Activated B cell treated with CpG ODN at 0.5 μM for 24 hours (primary cell): ENCODE measurements at regions not wholly inside any gene's neighbourhood (a gene's known extent, or its start where the extent isn't known, plus 50 kb on each side); places are given as distances from the start of the nearest gene placed in this dataset.

Experiments used
- ATAC-seq: fragments of 200-7000 bp; cut with Tn5 transposase; one replicate; pipeline ENCODE4 v1.10.0; 2021; ENCODE audit warnings: low read depth, mild to moderate bottlenecking, moderate library complexity
- CTCF ChIA-PET: fragments of 350-600 bp; sonication (Branson Sonifier 250); formaldehyde crosslinking; loops from one replicate; lab custom pipeline; 2021; ENCODE audit warnings: antibody characterized with exemption; lab: Charles Lee
- POLR2A ChIA-PET: fragments of 350-600 bp; sonication (Branson Sonifier 250); formaldehyde crosslinking; loops from one replicate; lab custom pipeline; 2021; ENCODE audit warnings: antibody characterized with exemption; lab: Charles Lee
- DNase-seq: peaks from one replicate; pipeline ENCODE4 v3.0.0; 2022
- H3K27ac Mint-ChIP-seq: one replicate; pipeline ENCODE4 v1.8.0; 2020; ENCODE audit warnings: mixed read lengths
- H3K27me3 Mint-ChIP-seq: one replicate; pipeline ENCODE4 v1.8.0; 2021; ENCODE audit warnings: mixed read lengths
- H3K36me3 Mint-ChIP-seq: one replicate; pipeline ENCODE4 v1.8.0; 2021; ENCODE audit warnings: low read depth, mixed read lengths
- H3K4me1 Mint-ChIP-seq: one replicate; pipeline ENCODE4 v1.8.0; 2021; ENCODE audit warnings: mixed read lengths
- H3K4me3 Mint-ChIP-seq: one replicate; pipeline ENCODE4 v1.8.0; 2020; ENCODE audit warnings: mild to moderate bottlenecking, mixed read lengths
- H3K9me3 Mint-ChIP-seq: one replicate; pipeline ENCODE4 v1.8.0; 2020; ENCODE audit warnings: mixed read lengths
- intact Hi-C: fragments of 100-400 bp; cut with micrococcal nuclease; formaldehyde crosslinking; loops from one replicate; pipeline ENCODE4 v1.15.1; 2024
- TF ChIP-seq, protein P1 (sequence below): fragments of 200-600 bp; IDR thresholded peaks from one replicate; pipeline ENCODE4 v1.8.0; 2022; ENCODE audit warnings: antibody characterized with exemption, mild to moderate bottlenecking

- no peaks in the 10 kb centered on the region for H3K4me1 Mint-ChIP-seq
- CTCF ChIA-PET = no interaction called here
- TF ChIP-seq, protein P1, sequence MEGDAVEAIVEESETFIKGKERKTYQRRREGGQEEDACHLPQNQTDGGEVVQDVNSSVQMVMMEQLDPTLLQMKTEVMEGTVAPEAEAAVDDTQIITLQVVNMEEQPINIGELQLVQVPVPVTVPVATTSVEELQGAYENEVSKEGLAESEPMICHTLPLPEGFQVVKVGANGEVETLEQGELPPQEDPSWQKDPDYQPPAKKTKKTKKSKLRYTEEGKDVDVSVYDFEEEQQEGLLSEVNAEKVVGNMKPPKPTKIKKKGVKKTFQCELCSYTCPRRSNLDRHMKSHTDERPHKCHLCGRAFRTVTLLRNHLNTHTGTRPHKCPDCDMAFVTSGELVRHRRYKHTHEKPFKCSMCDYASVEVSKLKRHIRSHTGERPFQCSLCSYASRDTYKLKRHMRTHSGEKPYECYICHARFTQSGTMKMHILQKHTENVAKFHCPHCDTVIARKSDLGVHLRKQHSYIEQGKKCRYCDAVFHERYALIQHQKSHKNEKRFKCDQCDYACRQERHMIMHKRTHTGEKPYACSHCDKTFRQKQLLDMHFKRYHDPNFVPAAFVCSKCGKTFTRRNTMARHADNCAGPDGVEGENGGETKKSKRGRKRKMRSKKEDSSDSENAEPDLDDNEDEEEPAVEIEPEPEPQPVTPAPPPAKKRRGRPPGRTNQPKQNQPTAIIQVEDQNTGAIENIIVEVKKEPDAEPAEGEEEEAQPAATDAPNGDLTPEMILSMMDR = no peak
- POLR2A ChIA-PET = no interaction called here
- DNase-seq (no peak), ATAC-seq (no peak)
- H3K9me3 Mint-ChIP-seq = peaks cover 15% of the 10 kb centered on the region
- no peaks in the 10 kb centered on the region for H3K36me3 Mint-ChIP-seq
- intact Hi-C loops = no loop called here
- H3K4me3 Mint-ChIP-seq = no peak overlapping the region
- no peak overlapping the region for H3K27ac Mint-ChIP-seq
- no peaks in the 10 kb centered on the region for H3K27me3 Mint-ChIP-seq
Measured at GRCh38 chr5:39491210-39491609, 66.4 kb upstream of the DAB2 start.

DNA sequence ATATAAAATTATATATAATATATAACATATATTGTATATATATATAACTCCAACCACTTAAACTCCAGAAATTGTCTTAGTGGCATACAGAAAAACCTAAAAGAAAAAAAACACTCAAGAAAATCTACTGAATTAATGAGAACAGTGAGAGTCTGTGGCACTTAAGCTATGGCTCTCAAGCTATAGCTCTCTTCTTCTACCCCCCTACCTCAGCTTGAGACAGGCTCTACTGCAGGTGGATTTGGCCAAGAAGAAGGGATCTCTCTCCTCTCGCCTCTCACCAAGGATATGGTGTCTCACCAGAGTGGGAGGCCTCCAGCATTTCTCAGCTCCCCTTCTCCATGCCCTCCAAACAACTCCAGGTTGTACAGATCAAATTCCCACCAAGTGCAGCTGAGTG is 64.5 kb upstream of the DAB2 start:
- Mint-ChIP-seq H3K4me3 (no peak overlapping the region), H3K27me3 (no peaks in the 10 kb centered on the region), H3K36me3 (no peaks in the 10 kb centered on the region), H3K27ac (no peak overlapping the region), H3K9me3 (peaks cover 15% of the 10 kb centered on the region), H3K4me1 (no peaks in the 10 kb centered on the region)
- TF ChIP-seq, protein P1 = no peak
- ChIA-PET POLR2A (no interaction called here), CTCF (interaction anchor here (1.2 kb wide), 1 partner anchor 58 kb away, joined by 5 read pairs; no protein-coding TSS in a partner anchor)
- DNase-seq (no peak), ATAC-seq (no peak)
- intact Hi-C loops = no loop called here

DNA sequence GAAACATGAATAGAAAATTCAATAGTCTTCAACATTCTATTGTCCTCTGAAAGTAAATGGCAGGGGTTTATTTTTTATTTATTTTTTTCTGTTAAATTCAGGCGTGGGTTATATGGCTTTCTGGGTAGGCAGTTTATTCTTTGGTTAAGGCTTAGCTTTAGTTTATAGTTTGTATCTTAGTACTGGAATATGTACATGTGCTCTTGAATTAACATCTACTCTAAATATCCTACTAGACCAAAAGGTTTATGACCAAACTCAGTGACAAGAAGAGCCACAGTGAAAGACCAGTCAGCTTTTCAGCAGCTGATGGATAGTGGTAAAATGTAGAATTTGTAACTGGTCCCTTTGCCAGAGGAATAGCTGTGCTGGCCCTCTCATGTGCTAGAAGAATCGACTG is 62.0 kb upstream of the DAB2 start:
- intact Hi-C loops = no loop called here
- peaks cover 3% of the 10 kb centered on the region for H3K27me3 Mint-ChIP-seq
- H3K4me1 Mint-ChIP-seq = no peaks in the 10 kb centered on the region
- ATAC-seq (no peak), DNase-seq (no peak)
- ChIA-PET CTCF (no interaction called here), POLR2A (no interaction called here)
- peaks cover 11% of the 10 kb centered on the region for H3K9me3 Mint-ChIP-seq
- H3K36me3 Mint-ChIP-seq = no peaks in the 10 kb centered on the region
- no peak overlapping the region for H3K27ac Mint-ChIP-seq
- TF ChIP-seq, protein P1 = no peak
- no peak overlapping the region for H3K4me3 Mint-ChIP-seq

GRCh38 chr5:39486361-39486760 is 61.6 kb upstream of the DAB2 start:
- no peak overlapping the region for H3K4me3 Mint-ChIP-seq
- no peaks in the 10 kb centered on the region for H3K4me1 Mint-ChIP-seq
- peaks cover 9% of the 10 kb centered on the region for H3K9me3 Mint-ChIP-seq
- H3K27ac Mint-ChIP-seq = no peak overlapping the region
- CTCF ChIA-PET = no interaction called here
- TF ChIP-seq, protein P1 = no peak
- intact Hi-C loops = no loop called here
- H3K27me3 Mint-ChIP-seq = peaks cover 4% of the 10 kb centered on the region
- no peak for DNase-seq
- POLR2A ChIA-PET = no interaction called here
- no peaks in the 10 kb centered on the region for H3K36me3 Mint-ChIP-seq
- no peak for ATAC-seq

DNA sequence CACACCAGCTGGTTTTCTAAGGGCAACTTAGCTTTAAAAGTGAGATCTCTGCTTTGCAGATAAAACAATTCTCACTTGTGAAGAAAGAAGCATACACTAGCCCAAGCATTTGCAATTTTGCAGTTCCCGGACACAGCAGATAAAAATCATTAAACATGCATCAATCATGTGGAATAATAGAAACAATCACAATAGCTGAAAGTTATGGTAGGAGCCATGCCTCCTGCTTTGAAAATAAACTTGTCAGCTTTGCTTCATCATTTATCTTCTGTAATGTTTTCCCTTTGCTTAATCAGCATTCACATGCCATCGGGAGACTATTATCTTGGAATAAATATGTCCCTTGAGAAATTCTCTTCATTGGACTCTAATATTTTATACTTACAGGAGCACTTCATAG is 60.3 kb upstream of the DAB2 start:
- H3K9me3 Mint-ChIP-seq = peaks cover 5% of the 10 kb centered on the region
- H3K27me3 Mint-ChIP-seq = peaks cover 4% of the 10 kb centered on the region
- no peaks in the 10 kb centered on the region for H3K36me3 Mint-ChIP-seq
- DNase-seq (no peak), ATAC-seq (no peak)
- no peak overlapping the region for H3K27ac Mint-ChIP-seq
- ChIA-PET POLR2A (interaction anchor here (0.7 kb wide), 1 partner anchor 1138 kb away, joined by 3 read pairs; no protein-coding TSS in a partner anchor), CTCF (no interaction called here)
- H3K4me1 Mint-ChIP-seq = no peaks in the 10 kb centered on the region
- no peak overlapping the region for H3K4me3 Mint-ChIP-seq
- TF ChIP-seq, protein P1 = no peak
- intact Hi-C loops = no loop called here
